ENCODE measurements at regions not wholly inside any gene's neighbourhood (a gene's known extent, or its start where the extent isn't known, plus 50 kb on each side); places are given as distances from the start of the nearest gene placed in this dataset.

- Histone ChIP-seq H3K9me3 (no peaks in the 10 kb centered on the region), H3K4me1 (no peaks in the 10 kb centered on the region), H3K27me3 (peaks cover 0 to 3% of the 10 kb centered on the region in 2 donors), H3K4me3 (no peak overlapping the region), H3K36me3 (no peaks in the 10 kb centered on the region), H3K27ac (no peak overlapping the region)
- intact Hi-C loops (cut with DNase I; ENCODE audit: low total_unique reads) = no loop called here
- no peak for TF ChIP-seq POLR2AphosphoS5 (IDR thresholded peaks at IDR 0.05)
- no peak for TF ChIP-seq POLR2A (IDR thresholded peaks at IDR 0.05)
- TF ChIP-seq, protein P1, sequence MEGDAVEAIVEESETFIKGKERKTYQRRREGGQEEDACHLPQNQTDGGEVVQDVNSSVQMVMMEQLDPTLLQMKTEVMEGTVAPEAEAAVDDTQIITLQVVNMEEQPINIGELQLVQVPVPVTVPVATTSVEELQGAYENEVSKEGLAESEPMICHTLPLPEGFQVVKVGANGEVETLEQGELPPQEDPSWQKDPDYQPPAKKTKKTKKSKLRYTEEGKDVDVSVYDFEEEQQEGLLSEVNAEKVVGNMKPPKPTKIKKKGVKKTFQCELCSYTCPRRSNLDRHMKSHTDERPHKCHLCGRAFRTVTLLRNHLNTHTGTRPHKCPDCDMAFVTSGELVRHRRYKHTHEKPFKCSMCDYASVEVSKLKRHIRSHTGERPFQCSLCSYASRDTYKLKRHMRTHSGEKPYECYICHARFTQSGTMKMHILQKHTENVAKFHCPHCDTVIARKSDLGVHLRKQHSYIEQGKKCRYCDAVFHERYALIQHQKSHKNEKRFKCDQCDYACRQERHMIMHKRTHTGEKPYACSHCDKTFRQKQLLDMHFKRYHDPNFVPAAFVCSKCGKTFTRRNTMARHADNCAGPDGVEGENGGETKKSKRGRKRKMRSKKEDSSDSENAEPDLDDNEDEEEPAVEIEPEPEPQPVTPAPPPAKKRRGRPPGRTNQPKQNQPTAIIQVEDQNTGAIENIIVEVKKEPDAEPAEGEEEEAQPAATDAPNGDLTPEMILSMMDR (IDR thresholded peaks at IDR 0.05) = no peak
- DNase-seq (ENCODE audit: low spot score in 2 of 2) = no peak
Observed at GRCh38 chr1:38300616-38301015, 254.0 kb upstream of the POU3F1 start.

DNA sequence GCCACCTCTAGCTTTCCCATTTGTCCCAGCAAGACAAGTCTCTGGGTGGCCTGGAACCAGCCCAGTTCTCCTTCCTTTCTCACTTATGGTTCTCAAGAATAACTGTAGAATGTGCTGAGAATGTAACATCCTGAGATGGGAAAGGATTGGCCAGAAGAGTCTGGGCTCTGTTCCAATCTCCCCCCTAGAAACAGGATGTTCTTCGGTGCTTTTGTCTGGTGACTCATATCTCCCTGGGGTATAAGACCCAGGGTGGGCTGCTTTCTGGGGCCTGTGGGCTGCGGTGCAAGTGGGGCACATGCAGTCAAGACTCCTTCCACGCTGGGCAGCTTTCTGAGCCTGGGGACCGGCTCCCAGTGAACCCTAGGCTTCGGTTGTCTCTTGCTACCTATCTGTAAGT is 251.2 kb upstream of the POU3F1 start:
- no peaks in the 10 kb centered on the region for H3K4me1 ChIP-seq
- no peak for DNase-seq (ENCODE audit: low spot score in 2 of 2)
- H3K27ac ChIP-seq = no peak overlapping the region
- intact Hi-C loops (cut with DNase I; ENCODE audit: low total_unique reads) = loop anchor here (10.0 kb wide), 1 partner anchor 287 kb away; no protein-coding TSS in a partner anchor
- TF ChIP-seq, protein P1 (IDR thresholded peaks at IDR 0.05) = no peak
- H3K36me3 ChIP-seq = no peaks in the 10 kb centered on the region
- H3K9me3 ChIP-seq = no peaks in the 10 kb centered on the region
- no peaks in the 10 kb centered on the region for H3K27me3 ChIP-seq
- H3K4me3 ChIP-seq = no peak overlapping the region

GRCh38 chr1:38297246-38297645 is 250.7 kb upstream of the POU3F1 start:
- Histone ChIP-seq H3K27me3 (no peaks in the 10 kb centered on the region), H3K4me3 (no peak overlapping the region), H3K36me3 (no peaks in the 10 kb centered on the region), H3K27ac (no peak overlapping the region), H3K9me3 (no peaks in the 10 kb centered on the region), H3K4me1 (no peaks in the 10 kb centered on the region)
- DNase-seq (ENCODE audit: low spot score in 2 of 2) = no peak
- intact Hi-C loops (cut with DNase I; ENCODE audit: low total_unique reads) = loop anchor here (10.0 kb wide), 1 partner anchor 288 kb away; no protein-coding TSS in a partner anchor
- TF ChIP-seq POLR2AphosphoS5 (IDR thresholded peaks at IDR 0.05) (no peak), POLR2A (IDR thresholded peaks at IDR 0.05) (no peak)
- TF ChIP-seq, protein P1 (IDR thresholded peaks at IDR 0.05) = no peak

DNA sequence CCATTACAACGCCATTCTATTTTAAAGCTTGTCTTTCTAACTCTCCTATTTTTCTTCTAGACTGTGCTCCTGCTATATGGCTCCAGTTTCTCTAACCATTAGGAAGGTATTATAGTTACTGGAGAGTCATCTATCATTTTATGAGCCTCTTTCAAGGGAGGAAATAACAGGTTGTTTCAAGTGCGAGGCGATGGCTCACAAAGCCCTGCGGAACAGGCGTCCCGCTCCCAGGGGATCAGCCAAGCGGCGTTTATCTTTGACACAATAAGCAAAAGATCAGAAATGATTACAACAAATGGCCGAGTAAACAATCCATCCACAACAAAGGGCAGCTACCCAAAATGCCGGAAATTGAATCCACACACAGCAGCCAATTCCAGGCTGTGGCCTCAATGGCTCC is 249.5 kb upstream of the POU3F1 start:
- no peaks in the 10 kb centered on the region for H3K4me1 ChIP-seq
- no peak for TF ChIP-seq POLR2A (IDR thresholded peaks at IDR 0.05)
- TF ChIP-seq, protein P1 (IDR thresholded peaks at IDR 0.05) = no peak
- TF ChIP-seq POLR2AphosphoS5 (IDR thresholded peaks at IDR 0.05) = no peak
- DNase-seq (ENCODE audit: low spot score in 2 of 2) = no peak
- no peak overlapping the region for H3K4me3 ChIP-seq
- no peaks in the 10 kb centered on the region for H3K9me3 ChIP-seq
- H3K36me3 ChIP-seq = no peaks in the 10 kb centered on the region
- H3K27me3 ChIP-seq = no peaks in the 10 kb centered on the region
- no peak overlapping the region for H3K27ac ChIP-seq
- intact Hi-C loops (cut with DNase I; ENCODE audit: low total_unique reads) = loop anchor here (10.0 kb wide), 1 partner anchor 289 kb away; no protein-coding TSS in a partner anchor

DNA sequence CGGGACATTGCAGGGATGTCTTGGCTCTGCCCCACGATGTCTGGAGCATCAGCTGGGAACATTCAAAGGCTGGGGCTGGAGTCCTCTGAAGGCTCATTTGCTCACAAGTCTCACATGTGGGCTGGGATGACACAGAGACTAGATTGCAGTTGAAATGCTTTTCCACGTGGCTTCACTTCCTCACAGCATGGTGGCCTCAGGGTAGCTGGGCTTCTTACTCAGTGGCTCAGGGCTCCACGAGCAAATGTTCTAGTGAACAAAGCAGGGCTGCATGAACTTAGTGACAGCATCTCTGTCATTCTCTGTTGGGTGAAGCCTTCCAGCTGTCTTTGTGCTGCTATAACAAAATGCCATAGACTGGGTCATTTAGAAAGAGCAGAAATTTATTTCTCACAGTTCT is 247.0 kb upstream of the POU3F1 start:
- Histone ChIP-seq H3K27me3 (no peaks in the 10 kb centered on the region), H3K36me3 (no peaks in the 10 kb centered on the region), H3K4me3 (no peak overlapping the region), H3K9me3 (no peaks in the 10 kb centered on the region), H3K27ac (no peak overlapping the region), H3K4me1 (no peaks in the 10 kb centered on the region)
- intact Hi-C loops (cut with DNase I; ENCODE audit: low total_unique reads) = loop anchor here (10.0 kb wide), 1 partner anchor 291 kb away; no protein-coding TSS in a partner anchor
- DNase-seq (ENCODE audit: low spot score in 2 of 2) = no peak
- TF ChIP-seq, protein P1 (IDR thresholded peaks at IDR 0.05) = no peak
- TF ChIP-seq POLR2A (IDR thresholded peaks at IDR 0.05) = no peak
- no peak for TF ChIP-seq POLR2AphosphoS5 (IDR thresholded peaks at IDR 0.05)

Measured in breast epithelium (tissue), 4 donors.